GM20000 (cell line): ENCODE measurements at regions not wholly inside any gene's neighbourhood (a gene's known extent, or its start where the extent isn't known, plus 50 kb on each side); places are given as distances from the start of the nearest gene placed in this dataset.

Experiments
- DNase-seq: peaks from one replicate; pipeline ENCODE4 v3.0.0; 2012; ENCODE audit warnings: low spot score
- TF ChIP-seq, protein P1 (sequence below): IDR thresholded peaks from 2 replicates; pipeline ENCODE4 v1.5.1; 2012; ENCODE audit warnings: mild to moderate bottlenecking, control low read depth; ENCODE audit errors: extremely low read depth, missing control alignments

DNA sequence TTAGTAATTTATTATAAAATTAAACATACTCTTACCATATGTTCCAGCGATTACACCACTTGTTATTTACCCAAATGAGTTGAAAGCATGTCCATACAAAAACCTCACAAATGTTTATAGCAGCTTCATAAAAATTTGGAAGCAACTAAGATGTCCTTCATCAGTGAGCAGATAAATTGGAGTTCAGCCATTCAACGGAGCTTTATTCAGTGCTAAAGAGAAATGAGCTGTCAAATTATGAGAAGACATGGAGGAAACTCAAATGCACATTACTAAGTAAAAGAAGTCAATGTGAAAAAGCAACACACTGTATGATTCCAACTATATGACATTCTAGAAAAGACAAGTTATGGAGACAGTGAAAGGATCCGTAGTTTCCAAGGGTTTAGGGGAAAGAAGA, 606.7 kb upstream of the TMPRSS15 start:
- DNase-seq = no peak
- TF ChIP-seq, protein P1, sequence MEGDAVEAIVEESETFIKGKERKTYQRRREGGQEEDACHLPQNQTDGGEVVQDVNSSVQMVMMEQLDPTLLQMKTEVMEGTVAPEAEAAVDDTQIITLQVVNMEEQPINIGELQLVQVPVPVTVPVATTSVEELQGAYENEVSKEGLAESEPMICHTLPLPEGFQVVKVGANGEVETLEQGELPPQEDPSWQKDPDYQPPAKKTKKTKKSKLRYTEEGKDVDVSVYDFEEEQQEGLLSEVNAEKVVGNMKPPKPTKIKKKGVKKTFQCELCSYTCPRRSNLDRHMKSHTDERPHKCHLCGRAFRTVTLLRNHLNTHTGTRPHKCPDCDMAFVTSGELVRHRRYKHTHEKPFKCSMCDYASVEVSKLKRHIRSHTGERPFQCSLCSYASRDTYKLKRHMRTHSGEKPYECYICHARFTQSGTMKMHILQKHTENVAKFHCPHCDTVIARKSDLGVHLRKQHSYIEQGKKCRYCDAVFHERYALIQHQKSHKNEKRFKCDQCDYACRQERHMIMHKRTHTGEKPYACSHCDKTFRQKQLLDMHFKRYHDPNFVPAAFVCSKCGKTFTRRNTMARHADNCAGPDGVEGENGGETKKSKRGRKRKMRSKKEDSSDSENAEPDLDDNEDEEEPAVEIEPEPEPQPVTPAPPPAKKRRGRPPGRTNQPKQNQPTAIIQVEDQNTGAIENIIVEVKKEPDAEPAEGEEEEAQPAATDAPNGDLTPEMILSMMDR = no peak

DNA sequence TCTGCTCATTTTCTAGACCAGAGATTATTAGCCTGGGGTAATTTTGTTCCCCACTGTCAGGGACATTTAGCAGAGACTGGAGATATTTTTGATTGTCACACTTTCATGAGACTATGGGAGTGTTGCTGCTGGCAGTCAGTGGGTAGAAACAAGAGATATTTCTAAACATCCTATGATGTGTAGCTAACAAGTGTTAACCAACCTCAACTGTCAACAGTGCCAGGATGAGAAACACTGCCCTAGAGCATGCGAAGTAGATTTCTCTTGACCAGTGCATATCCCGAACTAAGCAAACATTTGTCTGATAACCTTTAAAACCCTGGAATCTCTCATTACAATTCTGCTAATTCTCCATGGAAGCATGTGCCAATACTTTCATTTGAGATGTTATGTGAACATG, 607.4 kb upstream of the TMPRSS15 start:
- no peak for DNase-seq
- TF ChIP-seq, protein P1 = no peak

DNA sequence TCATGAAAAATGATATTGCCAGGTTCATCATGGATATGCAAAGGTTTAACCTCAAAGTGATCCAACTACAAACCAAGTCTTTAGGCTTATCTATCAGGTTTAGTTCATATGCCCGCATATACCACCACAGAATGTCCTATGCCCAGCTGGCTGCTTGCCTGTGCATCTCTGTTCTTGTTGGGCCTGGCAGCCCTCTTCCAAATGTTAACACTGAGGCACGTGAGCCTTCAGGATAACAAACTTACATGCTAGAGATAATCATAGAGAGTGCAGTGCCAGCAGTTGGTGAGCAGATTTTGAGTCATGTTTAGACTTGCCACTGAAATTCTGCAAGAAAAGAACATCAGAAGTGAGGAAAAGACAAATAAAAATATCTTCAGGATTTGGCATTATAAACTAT, 607.9 kb upstream of the TMPRSS15 start:
- TF ChIP-seq, protein P1 = no peak
- DNase-seq = no peak

DNA sequence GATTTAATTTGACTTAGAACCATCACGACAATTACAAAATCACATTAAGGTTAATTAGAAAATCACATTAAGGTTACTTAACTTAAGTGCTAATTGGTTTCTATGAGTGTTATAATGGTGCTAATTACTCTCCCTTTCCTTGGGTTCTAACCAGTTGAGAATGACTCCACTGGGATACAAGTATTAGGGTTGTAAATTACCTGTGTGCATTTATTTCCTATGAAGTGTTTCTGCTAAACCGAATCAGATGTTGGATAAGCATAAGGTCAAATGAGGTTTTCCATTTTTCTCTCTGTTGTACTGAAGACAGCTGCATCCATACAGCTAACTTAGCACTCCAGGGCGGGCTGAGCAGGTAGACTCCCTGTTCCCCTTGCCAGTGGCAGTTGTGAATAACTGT, 610.3 kb upstream of the TMPRSS15 start:
- DNase-seq = no peak
- TF ChIP-seq, protein P1 = no peak

DNA sequence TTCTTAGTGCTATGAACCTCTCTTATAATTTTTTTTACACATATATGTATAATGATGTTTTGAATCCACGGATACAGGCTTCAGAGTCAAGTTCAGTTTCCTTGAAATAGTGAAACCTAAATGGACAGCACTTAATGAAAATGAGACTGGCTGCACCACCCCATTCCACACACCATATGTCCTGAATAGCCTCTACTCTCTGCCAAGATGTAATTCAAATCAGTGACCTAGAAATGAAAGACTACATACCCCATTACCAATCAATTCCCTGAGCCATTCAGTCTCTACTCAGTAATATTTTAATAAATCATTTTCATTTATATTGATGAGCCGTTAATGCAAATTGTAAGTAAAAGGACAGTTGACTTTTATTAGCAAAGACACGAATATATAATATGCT, 614.9 kb upstream of the TMPRSS15 start:
- TF ChIP-seq, protein P1 = no peak

DNA sequence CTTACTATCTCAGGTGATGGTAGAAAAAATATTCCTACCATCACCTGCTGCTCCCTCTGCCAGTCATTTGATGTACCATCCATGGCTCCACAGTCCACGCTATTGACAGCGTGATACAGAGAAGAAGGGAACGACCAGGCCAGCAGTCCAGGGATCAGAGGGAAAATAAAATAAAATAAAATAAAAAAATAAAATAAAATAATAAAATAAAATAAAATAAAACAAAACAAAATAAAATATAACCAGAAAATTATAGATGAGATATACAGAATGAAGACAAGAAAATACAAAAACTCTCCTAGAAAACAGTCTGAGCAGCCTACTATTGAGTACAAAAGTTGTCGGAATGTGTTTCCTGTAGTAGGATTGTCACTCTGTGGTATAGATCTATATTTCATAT, 619.4 kb upstream of the TMPRSS15 start:
- TF ChIP-seq, protein P1 = no peak

More for the DNA sequence above, 614.9 kb upstream of the TMPRSS15 start:
- no peak for DNase-seq

DNA sequence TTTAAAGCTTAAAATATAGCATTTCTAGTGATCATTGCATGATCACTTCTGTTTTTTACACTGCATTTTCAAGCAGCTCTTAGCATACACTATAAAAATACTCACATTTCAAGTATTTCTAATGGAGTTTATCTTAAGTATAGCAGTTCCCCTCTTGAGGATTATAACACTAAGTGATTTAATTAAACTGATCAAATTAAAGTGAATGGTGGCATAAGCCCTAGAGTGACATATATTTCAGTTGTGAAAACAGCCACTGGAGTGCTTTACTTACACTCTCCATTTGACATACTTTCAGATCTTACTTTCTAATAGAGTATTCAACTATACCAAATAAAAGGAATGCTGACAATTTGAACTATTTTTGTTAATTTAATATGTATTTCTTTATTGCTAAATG, 623.3 kb upstream of the TMPRSS15 start:
- TF ChIP-seq, protein P1 = no peak
- DNase-seq = no peak

More for the DNA sequence above, 619.4 kb upstream of the TMPRSS15 start:
- no peak for DNase-seq

DNA sequence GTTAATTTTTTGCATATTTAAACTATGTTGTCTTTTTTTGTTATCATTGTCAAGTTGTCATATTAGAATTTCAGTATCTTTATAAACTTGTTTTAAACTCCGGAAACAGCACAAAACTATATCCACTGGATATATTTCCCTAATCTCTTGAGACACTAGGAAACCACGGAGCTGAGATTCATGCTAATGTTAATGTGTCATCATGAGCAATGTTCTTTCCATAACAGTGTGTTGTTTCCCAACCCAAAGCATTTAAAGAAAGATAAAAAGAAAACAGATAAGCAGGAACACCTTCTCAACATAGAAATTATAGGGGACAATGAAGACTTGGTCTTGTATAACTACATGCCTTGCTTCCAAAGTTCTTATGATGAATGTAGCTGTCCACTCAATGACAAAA, 626.2 kb upstream of the TMPRSS15 start:
- TF ChIP-seq, protein P1 = no peak
- no peak for DNase-seq
